ENCODE measurements at regions not wholly inside any gene's neighbourhood (a gene's known extent, or its start where the extent isn't known, plus 50 kb on each side); places are given as distances from the start of the nearest gene placed in this dataset.

DNA sequence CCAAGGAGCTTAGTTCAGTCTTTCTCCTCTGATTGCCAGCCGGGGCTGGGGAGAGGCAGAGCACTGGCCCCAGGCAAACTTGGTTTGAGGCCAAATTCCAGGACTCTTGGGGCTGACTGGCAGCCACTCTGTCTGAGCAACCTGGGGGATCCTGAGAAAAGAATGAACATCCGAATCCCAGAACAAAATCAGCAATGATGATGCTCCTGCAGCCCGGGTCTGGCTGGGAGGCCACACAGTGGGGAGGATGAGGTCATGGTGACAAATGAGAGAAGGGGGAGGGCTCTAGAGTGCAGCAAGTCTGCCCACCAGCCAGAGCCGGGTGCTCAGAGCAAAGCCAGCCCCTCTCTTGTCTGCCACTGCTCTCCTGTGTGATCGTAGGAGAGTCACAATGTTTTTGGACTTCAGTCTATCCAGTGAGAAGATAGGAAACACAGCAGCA lies 71.8 kb upstream of the PAX6 start:
- TF ChIP-seq, protein P1, sequence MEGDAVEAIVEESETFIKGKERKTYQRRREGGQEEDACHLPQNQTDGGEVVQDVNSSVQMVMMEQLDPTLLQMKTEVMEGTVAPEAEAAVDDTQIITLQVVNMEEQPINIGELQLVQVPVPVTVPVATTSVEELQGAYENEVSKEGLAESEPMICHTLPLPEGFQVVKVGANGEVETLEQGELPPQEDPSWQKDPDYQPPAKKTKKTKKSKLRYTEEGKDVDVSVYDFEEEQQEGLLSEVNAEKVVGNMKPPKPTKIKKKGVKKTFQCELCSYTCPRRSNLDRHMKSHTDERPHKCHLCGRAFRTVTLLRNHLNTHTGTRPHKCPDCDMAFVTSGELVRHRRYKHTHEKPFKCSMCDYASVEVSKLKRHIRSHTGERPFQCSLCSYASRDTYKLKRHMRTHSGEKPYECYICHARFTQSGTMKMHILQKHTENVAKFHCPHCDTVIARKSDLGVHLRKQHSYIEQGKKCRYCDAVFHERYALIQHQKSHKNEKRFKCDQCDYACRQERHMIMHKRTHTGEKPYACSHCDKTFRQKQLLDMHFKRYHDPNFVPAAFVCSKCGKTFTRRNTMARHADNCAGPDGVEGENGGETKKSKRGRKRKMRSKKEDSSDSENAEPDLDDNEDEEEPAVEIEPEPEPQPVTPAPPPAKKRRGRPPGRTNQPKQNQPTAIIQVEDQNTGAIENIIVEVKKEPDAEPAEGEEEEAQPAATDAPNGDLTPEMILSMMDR (IDR thresholded peaks at IDR 0.05; ENCODE audit: low read length): no peak
- TF ChIP-seq EZH2 (IDR thresholded peaks at IDR 0.05; ENCODE audit: borderline replicate concordance, low read length): no peak

Data from OCI-LY1 (cell line).